ENCODE measurements at regions not wholly inside any gene's neighbourhood (a gene's known extent, or its start where the extent isn't known, plus 50 kb on each side); places are given as distances from the start of the nearest gene placed in this dataset.
A peak's percentile ranks its signal among the peaks of the same experiment; 100 is the strongest.

- H3K4me1 ChIP-seq (ENCODE audit: control insufficient read depth, insufficient read depth, low read length), result peaks cover 21% of the 10 kb centered on the region
These were observed 273.8 kb downstream of the RPS6KC1 start for GRCh38 chr1:213324859-213325258.

DNA sequence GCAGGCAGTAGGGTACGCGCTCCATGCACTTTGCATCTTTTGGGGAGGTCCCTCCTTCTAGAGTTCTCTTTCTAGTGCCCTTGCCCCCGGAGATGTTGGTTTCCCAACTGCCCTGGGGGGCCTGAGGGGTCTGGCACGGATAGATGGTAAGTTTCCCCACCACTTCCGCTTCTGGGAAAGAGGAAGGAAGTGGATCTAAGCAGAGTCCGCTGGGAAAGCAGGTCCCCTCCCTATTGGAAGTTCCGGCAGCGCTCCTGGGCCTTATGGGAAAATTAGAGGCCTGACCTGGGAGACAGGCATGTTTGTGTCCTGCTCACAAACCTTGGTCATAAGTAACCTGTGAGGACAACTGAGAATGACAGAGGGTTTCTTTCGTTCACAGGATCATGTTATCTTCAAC, 274.4 kb downstream of the RPS6KC1 start:
- Histone ChIP-seq H3K4me1 (ENCODE audit: control insufficient read depth, insufficient read depth, low read length) (peaks cover 21% of the 10 kb centered on the region), H3K36me3 (ENCODE audit: insufficient read depth, low read length) (no peaks in the 10 kb centered on the region), H3K27me3 (ENCODE audit: control insufficient read depth, insufficient read depth, low read length) (no peaks in the 10 kb centered on the region), H3K4me2 (ENCODE audit: low read length) (no peak overlapping the region), H3K4me3 (ENCODE audit: low read length) (no peak overlapping the region), H3K9ac (ENCODE audit: low read depth, low read length) (no peak overlapping the region), H3K9me3 (replicated peaks; ENCODE audit: low read length) (no peaks in the 10 kb centered on the region)

More at GRCh38 chr1:213324859-213325258, 273.8 kb downstream of the RPS6KC1 start:
- H3K36me3 ChIP-seq (ENCODE audit: insufficient read depth, low read length), result no peaks in the 10 kb centered on the region
- no peak overlapping the region for H3K9ac ChIP-seq (ENCODE audit: low read depth, low read length)
- H3K27me3 ChIP-seq (ENCODE audit: control insufficient read depth, insufficient read depth, low read length), result no peaks in the 10 kb centered on the region
- no peaks in the 10 kb centered on the region for H3K9me3 ChIP-seq (replicated peaks; ENCODE audit: low read length)
- H3K4me2 ChIP-seq (ENCODE audit: low read length), result no peak overlapping the region
- no peak overlapping the region for H3K4me3 ChIP-seq (ENCODE audit: low read length)

DNA sequence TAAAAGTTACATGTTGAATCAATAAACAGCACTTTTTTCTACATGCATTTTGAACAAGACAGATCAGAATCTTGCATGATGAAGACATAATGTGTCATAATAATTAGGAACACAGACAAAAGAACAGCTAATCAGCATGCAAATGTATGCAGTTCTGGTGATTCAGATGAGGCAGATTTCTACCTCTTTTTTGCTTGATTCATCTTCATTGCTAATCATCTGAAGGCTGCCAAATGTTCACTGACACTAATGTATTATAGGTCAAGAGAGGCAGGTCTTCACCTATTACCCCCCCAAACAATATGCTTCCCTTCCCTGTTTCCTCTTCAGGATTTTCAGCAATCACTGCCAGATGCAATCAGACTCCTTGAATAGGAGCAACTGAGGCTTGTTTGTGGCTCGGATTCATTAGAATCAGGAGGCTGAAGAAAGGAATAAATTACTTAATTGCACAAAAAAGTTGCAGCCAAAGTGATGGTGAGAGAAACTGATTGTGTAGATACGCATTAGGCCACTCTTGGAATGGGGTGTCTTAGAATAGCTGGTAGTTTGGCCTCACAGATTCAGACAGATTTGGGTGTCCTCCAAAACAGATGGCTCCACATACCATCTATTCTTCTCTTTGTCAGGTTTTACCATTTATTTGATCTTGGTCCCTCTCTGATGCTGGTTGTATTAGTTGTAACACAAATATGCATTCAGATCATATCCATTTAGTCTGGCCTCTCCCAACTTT, 275.4 kb downstream of the RPS6KC1 start:
- H3K4me3 ChIP-seq (ENCODE audit: low read length), result no peak overlapping the region
- no peaks in the 10 kb centered on the region for H3K36me3 ChIP-seq (ENCODE audit: insufficient read depth, low read length)
- no peak overlapping the region for H3K9ac ChIP-seq (ENCODE audit: low read depth, low read length)
- peak overlapping the region; percentile 75 for H3K4me2 ChIP-seq (ENCODE audit: low read length)
- H3K27me3 ChIP-seq (ENCODE audit: control insufficient read depth, insufficient read depth, low read length), result no peaks in the 10 kb centered on the region
- no peaks in the 10 kb centered on the region for H3K9me3 ChIP-seq (replicated peaks; ENCODE audit: low read length)
- H3K4me1 ChIP-seq (ENCODE audit: control insufficient read depth, insufficient read depth, low read length), result peaks cover 21% of the 10 kb centered on the region

GRCh38 chr1:213327017-213327667, 276.1 kb downstream of the RPS6KC1 start:
- peak overlapping the region; percentile 75 for H3K4me2 ChIP-seq (ENCODE audit: low read length)
- H3K4me1 ChIP-seq (ENCODE audit: control insufficient read depth, insufficient read depth, low read length), result peaks cover 21% of the 10 kb centered on the region
- no peaks in the 10 kb centered on the region for H3K9me3 ChIP-seq (replicated peaks; ENCODE audit: low read length)
- no peaks in the 10 kb centered on the region for H3K36me3 ChIP-seq (ENCODE audit: insufficient read depth, low read length)
- H3K27me3 ChIP-seq (ENCODE audit: control insufficient read depth, insufficient read depth, low read length), result no peaks in the 10 kb centered on the region
- peak overlapping the region; percentile 42 for H3K9ac ChIP-seq (ENCODE audit: low read depth, low read length)
- H3K4me3 ChIP-seq (ENCODE audit: low read length), result no peak overlapping the region

- H3K27me3 ChIP-seq (ENCODE audit: control insufficient read depth, insufficient read depth, low read length), result no peaks in the 10 kb centered on the region
- H3K9ac ChIP-seq (ENCODE audit: low read depth, low read length), result no peak overlapping the region
- no peaks in the 10 kb centered on the region for H3K36me3 ChIP-seq (ENCODE audit: insufficient read depth, low read length)
- H3K9me3 ChIP-seq (replicated peaks; ENCODE audit: low read length), result no peaks in the 10 kb centered on the region
- H3K4me3 ChIP-seq (ENCODE audit: low read length), result no peak overlapping the region
- H3K4me1 ChIP-seq (ENCODE audit: control insufficient read depth, insufficient read depth, low read length), result peaks cover 21% of the 10 kb centered on the region
- H3K4me2 ChIP-seq (ENCODE audit: low read length), result no peak overlapping the region
These were observed 278.5 kb downstream of the RPS6KC1 start for GRCh38 chr1:213329406-213330008.

GRCh38 chr1:213330281-213330680, 279.2 kb downstream of the RPS6KC1 start:
- Histone ChIP-seq H3K27me3 (ENCODE audit: control insufficient read depth, insufficient read depth, low read length) (no peaks in the 10 kb centered on the region), H3K9ac (ENCODE audit: low read depth, low read length) (no peak overlapping the region), H3K4me1 (ENCODE audit: control insufficient read depth, insufficient read depth, low read length) (peaks cover 21% of the 10 kb centered on the region), H3K36me3 (ENCODE audit: insufficient read depth, low read length) (no peaks in the 10 kb centered on the region), H3K9me3 (replicated peaks; ENCODE audit: low read length) (no peaks in the 10 kb centered on the region), H3K4me2 (ENCODE audit: low read length) (no peak overlapping the region), H3K4me3 (ENCODE audit: low read length) (no peak overlapping the region)

- Histone ChIP-seq H3K4me3 (ENCODE audit: low read length) (no peak overlapping the region), H3K4me2 (ENCODE audit: low read length) (no peak overlapping the region)
These were observed 280.7 kb downstream of the RPS6KC1 start for GRCh38 chr1:213331631-213332175.

GRCh38 chr1:213332491-213332890, 281.4 kb downstream of the RPS6KC1 start:
- H3K9me3 ChIP-seq (replicated peaks; ENCODE audit: low read length), result no peaks in the 10 kb centered on the region
- H3K36me3 ChIP-seq (ENCODE audit: insufficient read depth, low read length), result no peaks in the 10 kb centered on the region
- H3K4me2 ChIP-seq (ENCODE audit: low read length), result no peak overlapping the region
- no peak overlapping the region for H3K4me3 ChIP-seq (ENCODE audit: low read length)
- H3K4me1 ChIP-seq (ENCODE audit: control insufficient read depth, insufficient read depth, low read length), result peaks cover 3% of the 10 kb centered on the region
- no peak overlapping the region for H3K9ac ChIP-seq (ENCODE audit: low read depth, low read length)
- H3K27me3 ChIP-seq (ENCODE audit: control insufficient read depth, insufficient read depth, low read length), result no peaks in the 10 kb centered on the region

More at GRCh38 chr1:213331631-213332175, 280.7 kb downstream of the RPS6KC1 start:
- Histone ChIP-seq H3K9me3 (replicated peaks; ENCODE audit: low read length) (no peaks in the 10 kb centered on the region), H3K27me3 (ENCODE audit: control insufficient read depth, insufficient read depth, low read length) (no peaks in the 10 kb centered on the region), H3K36me3 (ENCODE audit: insufficient read depth, low read length) (no peaks in the 10 kb centered on the region), H3K9ac (ENCODE audit: low read depth, low read length) (no peak overlapping the region), H3K4me1 (ENCODE audit: control insufficient read depth, insufficient read depth, low read length) (peaks cover 11% of the 10 kb centered on the region)

DNA sequence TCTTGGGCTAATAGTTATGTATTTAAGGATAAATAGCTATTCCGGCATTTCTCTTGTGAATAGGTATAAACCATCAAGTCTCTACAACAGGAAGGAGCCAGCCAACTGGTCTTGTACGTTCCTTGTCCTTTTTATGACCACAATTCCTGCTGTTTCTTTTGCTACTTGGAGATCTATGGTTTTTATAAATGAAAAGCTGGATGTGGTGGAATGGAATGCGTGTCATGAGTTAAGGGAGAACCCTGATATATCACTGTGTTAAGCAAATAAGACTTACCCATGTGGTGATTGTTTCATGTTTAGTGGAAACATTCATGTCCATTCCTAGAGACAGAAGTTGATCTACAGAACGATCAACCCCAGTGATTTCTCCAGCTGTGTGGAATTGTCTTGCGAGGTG, 282.1 kb downstream of the RPS6KC1 start:
- Histone ChIP-seq H3K4me1 (ENCODE audit: control insufficient read depth, insufficient read depth, low read length) (no peaks in the 10 kb centered on the region), H3K36me3 (ENCODE audit: insufficient read depth, low read length) (no peaks in the 10 kb centered on the region), H3K9me3 (replicated peaks; ENCODE audit: low read length) (no peaks in the 10 kb centered on the region), H3K4me3 (ENCODE audit: low read length) (no peak overlapping the region), H3K4me2 (ENCODE audit: low read length) (no peak overlapping the region), H3K27me3 (ENCODE audit: control insufficient read depth, insufficient read depth, low read length) (no peaks in the 10 kb centered on the region), H3K9ac (ENCODE audit: low read depth, low read length) (no peak overlapping the region)

GRCh38 chr1:213335084-213335483, 284.0 kb downstream of the RPS6KC1 start:
- Histone ChIP-seq H3K4me2 (ENCODE audit: low read length) (no peak overlapping the region), H3K9ac (ENCODE audit: low read depth, low read length) (no peak overlapping the region), H3K27me3 (ENCODE audit: control insufficient read depth, insufficient read depth, low read length) (no peaks in the 10 kb centered on the region), H3K4me3 (ENCODE audit: low read length) (no peak overlapping the region), H3K4me1 (ENCODE audit: control insufficient read depth, insufficient read depth, low read length) (no peaks in the 10 kb centered on the region), H3K9me3 (replicated peaks; ENCODE audit: low read length) (no peaks in the 10 kb centered on the region), H3K36me3 (ENCODE audit: insufficient read depth, low read length) (no peaks in the 10 kb centered on the region)

- Histone ChIP-seq H3K27me3 (ENCODE audit: control insufficient read depth, insufficient read depth, low read length) (no peaks in the 10 kb centered on the region), H3K36me3 (ENCODE audit: insufficient read depth, low read length) (no peaks in the 10 kb centered on the region), H3K9me3 (replicated peaks; ENCODE audit: low read length) (no peaks in the 10 kb centered on the region), H3K9ac (ENCODE audit: low read depth, low read length) (no peak overlapping the region), H3K4me1 (ENCODE audit: control insufficient read depth, insufficient read depth, low read length) (no peaks in the 10 kb centered on the region), H3K4me3 (ENCODE audit: low read length) (no peak overlapping the region), H3K4me2 (ENCODE audit: low read length) (no peak overlapping the region)
These were observed 286.1 kb downstream of the RPS6KC1 start for GRCh38 chr1:213337025-213337678.
